HG02870 (cell line): ENCODE measurements at regions not wholly inside any gene's neighbourhood (a gene's known extent, or its start where the extent isn't known, plus 50 kb on each side); places are given as distances from the start of the nearest gene placed in this dataset.
A peak's percentile ranks its signal among the peaks of the same experiment; 100 is the strongest.
"Not testable (repeated sequence)": the region's sequence is repeated elsewhere in the genome, so short reads cannot be mapped to it uniquely, and the experiment has no call there.

Experiments
- ATAC-seq: cut with Tn5 transposase; IDR thresholded peaks from one replicate; pipeline ENCODE4 v1.9.1; 2021; ENCODE audit warnings: mild to moderate bottlenecking, moderate library complexity; ENCODE audit not compliant: unreplicated experiment

- ATAC-seq = no peak
These were observed 121.7 kb downstream of the DUSP6 start for GRCh38 chr12:89230376-89231315.

GRCh38 chr12:89228491-89228890 lies 123.8 kb downstream of the DUSP6 start:
- no peak for ATAC-seq

- ATAC-seq = no peak
These were observed 124.5 kb downstream of the DUSP6 start for GRCh38 chr12:89227774-89228173.

- ATAC-seq = peak; percentile 75
These were observed 126.4 kb downstream of the DUSP6 start for GRCh38 chr12:89225808-89226411.

- ATAC-seq = no peak
These were observed 126.9 kb downstream of the DUSP6 start for GRCh38 chr12:89225401-89225800.

GRCh38 chr12:89222580-89222979 lies 129.7 kb downstream of the DUSP6 start:
- ATAC-seq = not testable (repeated sequence)

GRCh38 chr12:89217472-89217871 lies 134.8 kb downstream of the DUSP6 start:
- ATAC-seq = no peak

GRCh38 chr12:89216211-89216952 lies 135.9 kb downstream of the DUSP6 start:
- ATAC-seq = no peak

GRCh38 chr12:89215196-89215595 lies 137.1 kb downstream of the DUSP6 start:
- ATAC-seq = no peak

GRCh38 chr12:89213747-89214146 lies 138.6 kb downstream of the DUSP6 start:
- ATAC-seq = no peak

GRCh38 chr12:89213139-89213538 lies 139.2 kb downstream of the DUSP6 start:
- ATAC-seq = no peak

GRCh38 chr12:89212339-89212771 lies 139.9 kb downstream of the DUSP6 start:
- no peak for ATAC-seq

- no peak for ATAC-seq
These were observed 140.8 kb downstream of the DUSP6 start for GRCh38 chr12:89211456-89211855.

GRCh38 chr12:89210277-89210676 lies 142.0 kb downstream of the DUSP6 start:
- ATAC-seq = peak; percentile 83

GRCh38 chr12:89208661-89209096 lies 143.6 kb downstream of the DUSP6 start:
- no peak for ATAC-seq

GRCh38 chr12:89206390-89206789 lies 145.9 kb downstream of the DUSP6 start:
- no peak for ATAC-seq

GRCh38 chr12:89205517-89205916 lies 146.8 kb downstream of the DUSP6 start:
- no peak for ATAC-seq

- no peak for ATAC-seq
These were observed 149.2 kb downstream of the DUSP6 start for GRCh38 chr12:89203144-89203543.

GRCh38 chr12:89200217-89200616 lies 152.1 kb downstream of the DUSP6 start:
- no peak for ATAC-seq

GRCh38 chr12:89195470-89195869 lies 156.8 kb downstream of the DUSP6 start:
- no peak for ATAC-seq

GRCh38 chr12:89194683-89195082 lies 157.6 kb downstream of the DUSP6 start:
- ATAC-seq = no peak
